ENCODE measurements at regions not wholly inside any gene's neighbourhood (a gene's known extent, or its start where the extent isn't known, plus 50 kb on each side); places are given as distances from the start of the nearest gene placed in this dataset.

- H4K20me1 ChIP-seq (ENCODE audit: insufficient read depth): no peaks in the 10 kb centered on the region
- 53 to 60% methylated on average over 15 to 16 of the region's 16 CpGs for WGBS, 2 experiments (ENCODE audit: low coverage in 1 of 2, low lambda C conversion rate in 2 of 2, missing lambda C conversion rate in 2 of 2)
- H3K9me2 ChIP-seq (ENCODE audit: insufficient read depth): no peaks in the 10 kb centered on the region
- in situ Hi-C loops (cut with MboI): no loop called here
- H3K9me3 ChIP-seq (ENCODE audit: low read depth): no peaks in the 10 kb centered on the region
- H3K79me2 ChIP-seq (ENCODE audit: insufficient read depth): no peaks in the 10 kb centered on the region
- H3K4me2 ChIP-seq (ENCODE audit: unreplicated experiment): no peak overlapping the region
- TF ChIP-seq EZH2phosphoT487 (IDR thresholded peaks at IDR 0.05; ENCODE audit: insufficient read depth, low read depth) (no peak), EZH2 (IDR thresholded peaks at IDR 0.05; ENCODE audit: insufficient read depth, poor library complexity, severe bottlenecking) (no peak)
- H3K27ac ChIP-seq: no peak overlapping the region
- H3K4me1 ChIP-seq (ENCODE audit: insufficient read depth): no peaks in the 10 kb centered on the region
- no peak for DNase-seq
- no peak overlapping the region for H3K4me3 ChIP-seq
- H3K36me3 ChIP-seq (ENCODE audit: low read depth): no peaks in the 10 kb centered on the region
- H3F3A ChIP-seq (ENCODE audit: insufficient read depth): no peaks in the 10 kb centered on the region
- H3K27me3 ChIP-seq (replicated peaks; ENCODE audit: insufficient read depth): no peaks in the 10 kb centered on the region
- no peak overlapping the region for H3K9ac ChIP-seq
- H2AFZ ChIP-seq: no peak overlapping the region
These were observed 783.6 kb downstream of the BRD1 start for GRCh38 chr22:49044091-49044490.

GRCh38 chr22:49042877-49043859 is 784.5 kb downstream of the BRD1 start:
- Histone ChIP-seq H3K4me2 (ENCODE audit: unreplicated experiment) (no peak overlapping the region), H2AFZ (no peak overlapping the region), H3K9ac (no peak overlapping the region), H3K79me2 (ENCODE audit: insufficient read depth) (no peaks in the 10 kb centered on the region), H3K27ac (no peak overlapping the region), H3K9me3 (ENCODE audit: low read depth) (no peaks in the 10 kb centered on the region), H4K20me1 (ENCODE audit: insufficient read depth) (no peaks in the 10 kb centered on the region), H3K9me2 (ENCODE audit: insufficient read depth) (no peaks in the 10 kb centered on the region), H3K27me3 (replicated peaks; ENCODE audit: insufficient read depth) (no peaks in the 10 kb centered on the region), H3F3A (ENCODE audit: insufficient read depth) (no peaks in the 10 kb centered on the region), H3K4me1 (ENCODE audit: insufficient read depth) (no peaks in the 10 kb centered on the region), H3K36me3 (ENCODE audit: low read depth) (no peaks in the 10 kb centered on the region), H3K4me3 (no peak overlapping the region)
- DNase-seq: no peak
- in situ Hi-C loops (cut with MboI): no loop called here
- TF ChIP-seq EZH2 (IDR thresholded peaks at IDR 0.05; ENCODE audit: insufficient read depth, poor library complexity, severe bottlenecking) (no peak), EZH2phosphoT487 (IDR thresholded peaks at IDR 0.05; ENCODE audit: insufficient read depth, low read depth) (no peak)
- WGBS, 2 experiments (ENCODE audit: low coverage in 1 of 2, low lambda C conversion rate in 2 of 2, missing lambda C conversion rate in 2 of 2): 41 to 43% methylated on average over 28 of the region's 28 CpGs

- Histone ChIP-seq H3K36me3 (ENCODE audit: low read depth) (no peaks in the 10 kb centered on the region), H2AFZ (no peak overlapping the region), H3K9me2 (ENCODE audit: insufficient read depth) (no peaks in the 10 kb centered on the region), H3K79me2 (ENCODE audit: insufficient read depth) (no peaks in the 10 kb centered on the region), H3F3A (ENCODE audit: insufficient read depth) (no peaks in the 10 kb centered on the region), H3K4me2 (ENCODE audit: unreplicated experiment) (no peak overlapping the region), H3K9me3 (ENCODE audit: low read depth) (no peaks in the 10 kb centered on the region), H3K4me3 (no peak overlapping the region), H4K20me1 (ENCODE audit: insufficient read depth) (no peaks in the 10 kb centered on the region), H3K4me1 (ENCODE audit: insufficient read depth) (no peaks in the 10 kb centered on the region), H3K27me3 (replicated peaks; ENCODE audit: insufficient read depth) (no peaks in the 10 kb centered on the region), H3K9ac (no peak overlapping the region), H3K27ac (no peak overlapping the region)
- no peak for DNase-seq
- TF ChIP-seq EZH2 (IDR thresholded peaks at IDR 0.05; ENCODE audit: insufficient read depth, poor library complexity, severe bottlenecking) (no peak), EZH2phosphoT487 (IDR thresholded peaks at IDR 0.05; ENCODE audit: insufficient read depth, low read depth) (no peak)
- in situ Hi-C loops (cut with MboI): no loop called here
- WGBS, 2 experiments (ENCODE audit: low coverage in 1 of 2, low lambda C conversion rate in 2 of 2, missing lambda C conversion rate in 2 of 2): 36 to 44% methylated on average over 6 of the region's 6 CpGs
These were observed 785.6 kb downstream of the BRD1 start for GRCh38 chr22:49042066-49042465.

- Histone ChIP-seq H3K27me3 (replicated peaks; ENCODE audit: insufficient read depth) (no peaks in the 10 kb centered on the region), H2AFZ (no peak overlapping the region), H3F3A (ENCODE audit: insufficient read depth) (no peaks in the 10 kb centered on the region), H3K9me3 (ENCODE audit: low read depth) (no peaks in the 10 kb centered on the region), H3K79me2 (ENCODE audit: insufficient read depth) (no peaks in the 10 kb centered on the region), H3K4me1 (ENCODE audit: insufficient read depth) (no peaks in the 10 kb centered on the region), H3K9me2 (ENCODE audit: insufficient read depth) (no peaks in the 10 kb centered on the region), H4K20me1 (ENCODE audit: insufficient read depth) (no peaks in the 10 kb centered on the region), H3K9ac (no peak overlapping the region), H3K4me2 (ENCODE audit: unreplicated experiment) (no peak overlapping the region), H3K36me3 (ENCODE audit: low read depth) (no peaks in the 10 kb centered on the region), H3K27ac (no peak overlapping the region), H3K4me3 (no peak overlapping the region)
- TF ChIP-seq EZH2phosphoT487 (IDR thresholded peaks at IDR 0.05; ENCODE audit: insufficient read depth, low read depth): no peak
- no peak for TF ChIP-seq EZH2 (IDR thresholded peaks at IDR 0.05; ENCODE audit: insufficient read depth, poor library complexity, severe bottlenecking)
- DNase-seq: no peak
- WGBS, 2 experiments (ENCODE audit: low coverage in 1 of 2, low lambda C conversion rate in 2 of 2, missing lambda C conversion rate in 2 of 2): 44% methylated on average over 20 of the region's 20 CpGs
- in situ Hi-C loops (cut with MboI): no loop called here
These were observed 786.8 kb downstream of the BRD1 start for GRCh38 chr22:49040754-49041467.
